Activated naive CD8-positive, alpha-beta T cell treated with anti-CD3 and anti-CD28 coated beads, Interleukin-2, amount 10 ng/mL, durations not matched to agents 7 days and 5 days (primary cell): ENCODE measurements at regions not wholly inside any gene's neighbourhood (a gene's known extent, or its start where the extent isn't known, plus 50 kb on each side); places are given as distances from the start of the nearest gene placed in this dataset.

Experiments
- ATAC-seq: fragments of 150-1000 bp; cut with Tn5 transposase; one replicate; pipeline ENCODE4 v1.10.0; 2021; ENCODE audit warnings: low read depth, moderate library complexity
- POLR2A ChIA-PET: fragments of 350-600 bp; sonication (Branson Sonifier 250); formaldehyde crosslinking; loops from one replicate; lab custom pipeline; 2021; ENCODE audit warnings: antibody characterized with exemption; lab: Charles Lee
- DNase-seq: peaks from one replicate; pipeline ENCODE4 v3.0.0; 2021
- H3K27ac Mint-ChIP-seq: one replicate; pipeline ENCODE4 v1.8.0; 2022; ENCODE audit warnings: mild to moderate bottlenecking, mixed read lengths
- H3K27me3 Mint-ChIP-seq: one replicate; pipeline ENCODE4 v1.8.0; 2022; ENCODE audit warnings: mild to moderate bottlenecking, moderate library complexity, mixed read lengths
- H3K36me3 Mint-ChIP-seq: one replicate; pipeline ENCODE4 v1.8.0; 2021; ENCODE audit warnings: mild to moderate bottlenecking, mixed read lengths
- H3K4me1 Mint-ChIP-seq: one replicate; pipeline ENCODE4 v1.8.0; 2021; ENCODE audit warnings: mixed read lengths
- H3K4me3 Mint-ChIP-seq: one replicate; pipeline ENCODE4 v1.8.0; 2022; ENCODE audit warnings: mild to moderate bottlenecking, moderate library complexity, mixed read lengths
- H3K9me3 Mint-ChIP-seq: one replicate; pipeline ENCODE4 v1.8.0; 2021; ENCODE audit warnings: mixed read lengths

- Mint-ChIP-seq H3K27me3 (no peaks in the 10 kb centered on the region), H3K36me3 (no peaks in the 10 kb centered on the region), H3K27ac (no peak overlapping the region), H3K4me1 (no peaks in the 10 kb centered on the region), H3K4me3 (no peak overlapping the region), H3K9me3 (no peaks in the 10 kb centered on the region)
- POLR2A ChIA-PET = no interaction called here
- no peak for DNase-seq
- no peak for ATAC-seq
Measured at GRCh38 chr4:10283761-10284160, 167.2 kb upstream of the WDR1 start.

DNA sequence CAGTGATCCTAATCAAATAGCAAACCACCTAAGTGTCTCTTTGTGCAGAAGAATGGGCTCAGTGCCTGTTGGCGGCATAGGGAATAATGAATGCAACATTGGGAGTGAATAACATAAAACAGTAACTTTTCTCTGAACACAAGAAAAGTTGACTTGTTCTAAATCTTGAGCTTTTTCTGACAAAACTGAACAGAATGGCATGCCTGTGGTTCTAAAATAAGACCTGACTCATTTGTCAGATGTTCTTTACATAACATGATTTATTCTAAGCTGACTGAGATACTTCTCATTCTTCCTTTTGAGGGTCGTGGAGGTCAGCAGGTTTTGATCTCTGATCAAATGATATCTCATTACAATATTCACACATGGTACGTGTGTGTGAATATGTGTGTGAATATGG, 165.4 kb upstream of the WDR1 start:
- Mint-ChIP-seq H3K9me3 (no peaks in the 10 kb centered on the region), H3K4me3 (no peak overlapping the region), H3K4me1 (no peaks in the 10 kb centered on the region), H3K27ac (no peak overlapping the region), H3K36me3 (no peaks in the 10 kb centered on the region), H3K27me3 (no peaks in the 10 kb centered on the region)
- ATAC-seq (no peak), DNase-seq (no peak)
- POLR2A ChIA-PET = no interaction called here

GRCh38 chr4:10279261-10279660, 162.7 kb upstream of the WDR1 start:
- H3K4me1 Mint-ChIP-seq = no peaks in the 10 kb centered on the region
- H3K36me3 Mint-ChIP-seq = no peaks in the 10 kb centered on the region
- H3K4me3 Mint-ChIP-seq = no peak overlapping the region
- no peaks in the 10 kb centered on the region for H3K27me3 Mint-ChIP-seq
- H3K27ac Mint-ChIP-seq = no peak overlapping the region
- DNase-seq (no peak), ATAC-seq (no peak)
- POLR2A ChIA-PET = no interaction called here
- H3K9me3 Mint-ChIP-seq = no peaks in the 10 kb centered on the region

DNA sequence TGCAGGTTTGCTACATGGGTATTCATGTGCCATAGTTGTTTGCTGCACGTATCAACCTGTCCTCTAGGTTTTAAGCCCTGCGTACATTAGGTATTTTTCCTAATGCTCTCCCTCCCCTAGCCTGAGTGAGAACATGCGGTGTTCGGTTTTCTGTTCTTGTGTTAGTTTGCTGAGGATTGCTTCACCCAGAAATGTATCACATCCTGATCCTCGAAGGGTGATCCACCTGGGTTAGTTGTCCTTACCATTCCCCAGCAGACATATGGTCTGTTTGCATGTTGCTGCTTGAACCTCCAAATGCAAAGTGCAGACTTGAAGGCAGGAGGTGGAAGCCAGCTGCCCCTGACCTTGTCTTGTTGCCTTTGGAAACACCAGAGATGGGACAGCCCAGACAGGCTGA, 161.5 kb upstream of the WDR1 start:
- Mint-ChIP-seq H3K9me3 (peaks cover 1% of the 10 kb centered on the region), H3K4me1 (no peaks in the 10 kb centered on the region), H3K4me3 (no peak overlapping the region), H3K27ac (no peak overlapping the region), H3K27me3 (no peaks in the 10 kb centered on the region), H3K36me3 (no peaks in the 10 kb centered on the region)
- DNase-seq = no peak
- POLR2A ChIA-PET = no interaction called here
- no peak for ATAC-seq

GRCh38 chr4:10276152-10276551, 159.6 kb upstream of the WDR1 start:
- Mint-ChIP-seq H3K9me3 (peaks cover 1% of the 10 kb centered on the region), H3K36me3 (no peaks in the 10 kb centered on the region), H3K4me3 (no peak overlapping the region), H3K27me3 (peaks cover 4% of the 10 kb centered on the region), H3K27ac (no peak overlapping the region), H3K4me1 (no peaks in the 10 kb centered on the region)
- POLR2A ChIA-PET = no interaction called here
- DNase-seq = no peak
- ATAC-seq = no peak

DNA sequence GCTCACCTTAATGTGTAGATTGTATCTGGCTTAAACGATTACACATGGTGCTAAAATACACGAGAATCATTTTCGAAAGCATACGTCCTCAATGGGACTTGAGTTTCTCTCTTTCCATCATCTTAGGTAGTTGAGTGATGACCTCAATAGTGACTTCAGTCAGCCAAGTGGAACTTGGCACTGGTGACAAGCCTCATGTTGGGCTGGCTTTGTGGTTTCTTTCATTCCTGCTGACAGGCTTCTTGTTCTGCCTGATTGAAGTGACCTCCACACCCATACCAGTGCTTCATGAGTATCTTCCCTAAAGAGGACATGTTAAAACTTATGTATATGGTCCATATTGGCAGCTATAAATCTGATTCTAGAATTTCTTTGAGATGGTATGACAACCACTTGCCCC, 159.1 kb upstream of the WDR1 start:
- peaks cover 4% of the 10 kb centered on the region for H3K27me3 Mint-ChIP-seq
- H3K9me3 Mint-ChIP-seq = peaks cover 1% of the 10 kb centered on the region
- H3K4me1 Mint-ChIP-seq = no peaks in the 10 kb centered on the region
- no peak for ATAC-seq
- H3K4me3 Mint-ChIP-seq = no peak overlapping the region
- POLR2A ChIA-PET = no interaction called here
- DNase-seq = no peak
- H3K36me3 Mint-ChIP-seq = no peaks in the 10 kb centered on the region
- H3K27ac Mint-ChIP-seq = no peak overlapping the region

DNA sequence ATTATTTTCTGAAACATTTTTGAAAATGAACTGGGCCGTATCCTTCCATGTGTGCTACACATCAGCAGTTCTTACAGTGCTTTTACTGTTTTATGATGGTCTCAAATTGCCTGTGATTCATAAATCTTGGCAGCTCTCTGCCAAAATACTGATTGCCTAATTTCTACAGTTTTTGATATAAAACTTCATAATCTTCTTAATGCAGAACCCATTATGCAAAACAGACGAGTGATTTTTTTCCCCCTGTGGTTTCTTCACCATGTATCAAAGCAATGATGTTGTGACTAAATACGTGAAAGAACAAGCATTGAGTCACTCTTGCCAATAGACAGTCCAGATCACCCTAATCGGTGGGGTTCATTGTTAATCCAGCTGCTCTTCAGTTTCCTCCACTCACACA, 156.4 kb upstream of the WDR1 start:
- ATAC-seq = no peak

DNA sequence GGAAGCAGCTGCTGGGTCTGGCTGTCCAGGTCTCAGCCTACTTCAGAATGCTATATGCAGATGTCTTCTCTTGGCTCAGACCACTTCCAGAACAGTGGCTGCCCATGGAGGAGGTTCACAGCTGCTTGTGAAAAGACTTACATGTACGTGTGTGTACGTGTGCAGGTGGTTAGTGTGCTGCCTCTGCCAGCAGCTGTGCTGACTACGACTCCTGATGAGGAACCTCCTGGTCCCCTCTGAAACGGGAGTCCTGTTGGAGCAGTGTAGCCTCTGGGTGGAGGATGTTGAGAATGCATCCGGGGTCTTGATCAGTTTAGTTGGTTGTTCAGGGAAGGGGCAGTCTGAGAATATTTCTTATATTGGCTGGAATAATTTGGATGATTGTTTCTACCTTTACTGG, 155.9 kb upstream of the WDR1 start:
- Mint-ChIP-seq H3K27me3 (peaks cover 6% of the 10 kb centered on the region), H3K27ac (no peak overlapping the region), H3K4me1 (no peaks in the 10 kb centered on the region), H3K9me3 (peaks cover 2% of the 10 kb centered on the region), H3K36me3 (no peaks in the 10 kb centered on the region), H3K4me3 (no peak overlapping the region)
- no peak for ATAC-seq
- DNase-seq = no peak
- POLR2A ChIA-PET = no interaction called here

More for the DNA sequence above, 156.4 kb upstream of the WDR1 start:
- Mint-ChIP-seq H3K36me3 (no peaks in the 10 kb centered on the region), H3K9me3 (peaks cover 1% of the 10 kb centered on the region), H3K27ac (no peak overlapping the region), H3K4me1 (no peaks in the 10 kb centered on the region), H3K27me3 (peaks cover 6% of the 10 kb centered on the region), H3K4me3 (no peak overlapping the region)
- POLR2A ChIA-PET = no interaction called here
- no peak for DNase-seq

DNA sequence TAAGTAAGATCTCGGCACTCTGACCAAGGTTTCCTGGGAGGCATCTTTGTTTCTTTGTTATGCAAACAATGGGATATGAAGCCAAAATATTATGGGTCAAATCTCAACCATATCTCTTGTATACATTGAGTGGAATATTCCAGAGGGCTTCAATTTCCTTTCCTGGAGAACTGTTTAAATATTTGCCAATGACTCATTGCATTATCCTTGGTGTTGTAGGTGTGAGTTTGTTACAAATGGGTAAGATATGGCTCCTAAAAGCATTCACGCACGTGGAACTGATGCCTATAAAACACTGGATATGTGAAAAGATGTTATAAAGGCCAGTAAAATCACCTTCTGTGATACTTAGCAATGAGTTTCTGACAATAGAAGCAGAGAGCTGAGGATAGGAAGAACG, 150.5 kb upstream of the WDR1 start:
- no peak overlapping the region for H3K4me3 Mint-ChIP-seq
- H3K36me3 Mint-ChIP-seq = no peaks in the 10 kb centered on the region
- H3K27ac Mint-ChIP-seq = no peak overlapping the region
- ATAC-seq = no peak
- no peaks in the 10 kb centered on the region for H3K4me1 Mint-ChIP-seq
- POLR2A ChIA-PET = no interaction called here
- peaks cover 7% of the 10 kb centered on the region for H3K27me3 Mint-ChIP-seq
- no peak for DNase-seq
- H3K9me3 Mint-ChIP-seq = peaks cover 1% of the 10 kb centered on the region

DNA sequence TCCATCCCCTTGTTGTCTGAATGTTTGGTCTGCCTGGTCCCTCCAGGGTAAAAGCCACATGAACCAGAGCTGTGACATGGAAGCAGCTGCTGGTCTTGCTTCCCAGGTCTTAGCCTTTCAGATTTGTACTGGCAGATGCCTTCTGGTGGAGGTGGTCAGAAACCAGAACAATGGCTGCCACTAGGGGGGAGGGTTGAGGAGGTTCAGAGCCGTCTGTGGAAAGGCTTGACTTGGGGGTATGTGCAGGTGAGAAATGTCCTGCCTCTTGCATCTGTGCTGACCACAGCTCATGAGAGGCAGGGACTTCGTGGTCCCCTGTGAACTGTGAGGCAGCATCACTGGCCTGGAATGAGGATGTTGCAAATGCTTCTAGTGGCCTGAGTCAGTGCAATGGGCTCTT, 144.2 kb upstream of the WDR1 start:
- Mint-ChIP-seq H3K27me3 (peaks cover 4% of the 10 kb centered on the region), H3K9me3 (no peaks in the 10 kb centered on the region), H3K27ac (no peak overlapping the region), H3K4me1 (no peaks in the 10 kb centered on the region), H3K4me3 (no peak overlapping the region), H3K36me3 (no peaks in the 10 kb centered on the region)
- POLR2A ChIA-PET = no interaction called here
- ATAC-seq (no peak), DNase-seq (no peak)

DNA sequence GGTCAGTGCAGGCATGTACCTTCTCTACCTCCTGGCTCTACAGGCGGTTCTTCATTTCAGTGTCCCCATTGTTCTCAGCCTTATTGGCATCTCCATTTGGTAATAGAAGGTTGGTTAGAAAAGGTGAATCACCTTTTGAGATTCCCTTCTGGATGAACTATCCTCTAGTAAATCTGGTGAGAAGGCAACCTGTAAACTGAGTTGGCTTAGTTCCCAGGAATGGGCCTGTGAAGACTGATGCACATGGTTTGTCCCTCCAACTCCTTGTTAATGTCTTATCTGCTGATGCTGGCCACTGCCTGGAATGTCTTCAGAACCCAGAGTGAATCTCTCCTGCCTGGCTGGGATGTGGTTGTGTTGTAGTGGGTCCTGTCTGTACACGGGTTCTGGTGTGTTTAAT, 143.4 kb upstream of the WDR1 start:
- no peaks in the 10 kb centered on the region for H3K36me3 Mint-ChIP-seq
- DNase-seq = no peak
- H3K9me3 Mint-ChIP-seq = no peaks in the 10 kb centered on the region
- ATAC-seq = no peak
- H3K27me3 Mint-ChIP-seq = peaks cover 4% of the 10 kb centered on the region
- H3K4me1 Mint-ChIP-seq = no peaks in the 10 kb centered on the region
- no peak overlapping the region for H3K27ac Mint-ChIP-seq
- POLR2A ChIA-PET = no interaction called here
- no peak overlapping the region for H3K4me3 Mint-ChIP-seq

DNA sequence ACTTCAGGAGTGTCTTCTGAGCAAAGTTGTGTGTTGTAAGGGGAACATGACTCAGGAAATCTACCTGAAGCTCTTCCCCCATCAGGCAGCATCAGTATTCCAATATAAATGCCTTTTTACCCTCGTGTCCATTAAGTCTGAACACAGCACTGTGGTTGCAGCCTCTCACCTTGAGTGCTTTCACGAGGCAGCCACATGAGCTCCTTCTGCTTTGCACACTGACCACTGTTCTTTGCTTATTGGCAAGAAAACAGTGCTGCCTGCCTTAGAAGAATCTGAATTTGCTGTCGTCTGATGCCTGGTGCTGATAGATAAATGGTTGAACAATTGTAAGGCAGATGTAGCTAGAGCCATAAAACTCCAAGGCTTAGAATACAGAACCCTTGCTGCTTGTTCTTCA, 139.6 kb upstream of the WDR1 start:
- ATAC-seq = no peak
- Mint-ChIP-seq H3K9me3 (no peaks in the 10 kb centered on the region), H3K36me3 (no peaks in the 10 kb centered on the region), H3K27me3 (peaks cover 2% of the 10 kb centered on the region), H3K27ac (no peak overlapping the region), H3K4me1 (peaks cover 3% of the 10 kb centered on the region), H3K4me3 (no peak overlapping the region)
- POLR2A ChIA-PET = no interaction called here
- DNase-seq = no peak

DNA sequence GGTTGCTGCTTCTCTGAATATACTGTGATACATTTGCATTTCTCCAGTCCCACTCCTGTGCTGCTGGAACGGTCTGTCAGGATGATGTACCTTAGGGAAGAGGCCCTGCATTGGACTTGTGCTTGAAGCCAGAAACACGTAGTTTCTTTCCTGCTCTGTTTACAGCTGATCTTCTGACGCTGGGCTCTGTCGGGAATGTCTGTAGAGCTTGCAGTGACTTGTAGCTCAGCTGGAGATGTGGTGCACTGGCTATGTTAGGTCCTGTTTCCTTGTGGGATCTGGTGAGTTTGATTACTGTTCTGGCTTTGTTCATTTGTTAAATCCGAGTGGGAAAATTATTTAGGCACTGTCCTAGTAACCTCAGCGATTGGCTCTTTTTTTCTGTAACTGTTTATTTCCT, 137.2 kb upstream of the WDR1 start:
- peaks cover 3% of the 10 kb centered on the region for H3K4me1 Mint-ChIP-seq

GRCh38 chr4:10245751-10246150, 129.2 kb upstream of the WDR1 start:
- Mint-ChIP-seq H3K27ac (no peak overlapping the region), H3K4me3 (no peak overlapping the region), H3K36me3 (no peaks in the 10 kb centered on the region), H3K4me1 (no peaks in the 10 kb centered on the region), H3K9me3 (no peaks in the 10 kb centered on the region), H3K27me3 (peaks cover 20% of the 10 kb centered on the region)
- POLR2A ChIA-PET = no interaction called here
- DNase-seq (no peak), ATAC-seq (no peak)

More for the DNA sequence above, 137.2 kb upstream of the WDR1 start:
- POLR2A ChIA-PET = no interaction called here
- H3K27me3 Mint-ChIP-seq = peaks cover 7% of the 10 kb centered on the region
- H3K27ac Mint-ChIP-seq = no peak overlapping the region
- H3K9me3 Mint-ChIP-seq = no peaks in the 10 kb centered on the region
- H3K36me3 Mint-ChIP-seq = no peaks in the 10 kb centered on the region
- ATAC-seq (no peak), DNase-seq (no peak)
- no peak overlapping the region for H3K4me3 Mint-ChIP-seq

DNA sequence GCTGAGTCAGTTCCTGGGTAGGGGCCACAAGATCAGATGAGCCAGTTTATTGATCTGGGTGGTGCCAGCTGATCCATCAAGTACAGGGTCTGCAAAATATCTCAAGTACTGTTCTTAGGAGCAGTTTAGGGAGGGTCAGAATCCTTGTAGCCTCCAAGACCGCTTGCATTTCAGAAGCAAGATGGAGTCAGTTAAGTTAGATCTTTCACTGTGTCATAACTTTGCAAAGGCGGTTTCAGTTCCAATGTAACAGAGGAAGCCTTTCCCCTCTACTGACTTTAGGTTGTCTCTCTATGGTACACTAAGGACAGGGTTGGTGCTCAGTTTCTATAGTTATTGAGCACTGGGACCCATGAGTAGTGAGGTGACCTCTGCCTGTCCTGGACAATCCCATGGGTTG, 127.3 kb upstream of the WDR1 start:
- peaks cover 15% of the 10 kb centered on the region for H3K27me3 Mint-ChIP-seq
- H3K9me3 Mint-ChIP-seq = no peaks in the 10 kb centered on the region
- no peak overlapping the region for H3K27ac Mint-ChIP-seq
- POLR2A ChIA-PET = no interaction called here
- ATAC-seq (no peak), DNase-seq (no peak)
- H3K4me3 Mint-ChIP-seq = no peak overlapping the region
- no peaks in the 10 kb centered on the region for H3K4me1 Mint-ChIP-seq
- H3K36me3 Mint-ChIP-seq = no peaks in the 10 kb centered on the region
